Thyroid gland (tissue), 4 donors: ENCODE measurements at regions not wholly inside any gene's neighbourhood (a gene's known extent, or its start where the extent isn't known, plus 50 kb on each side); places are given as distances from the start of the nearest gene placed in this dataset.

ENCODE experiments used
- DNase-seq, 2 donors: peaks; one replicate each; pipeline ENCODE4 v3.0.0-alpha.2; 2019
- H3K27ac ChIP-seq, 3 donors: fragments of 200-600 bp; sonication (generic); 1 replicate in 2 of 3; 2 replicates in 1 of 3; pipeline ENCODE4 v1.5.1; 2016 to 2019; ENCODE audit warnings: mild to moderate bottlenecking in 1 of 3, moderate library complexity in 1 of 3
- H3K27me3 ChIP-seq: fragments of 200-600 bp; sonication (generic); one replicate; pipeline ENCODE4 v1.5.1; 2019
- H3K36me3 ChIP-seq, 2 donors: fragments of 200-600 bp; sonication (generic); one replicate each; pipeline ENCODE4 v1.5.1; 2016 to 2019
- H3K4me1 ChIP-seq, 2 donors: fragments of 200-600 bp; sonication (generic); one replicate each; pipeline ENCODE4 v1.5.1; 2017 to 2019
- H3K4me3 ChIP-seq, 3 donors: fragments of 200-600 bp; sonication (generic); replicated peaks in 1 of 3; 1 replicate in 2 of 3; 2 replicates in 1 of 3; pipeline ENCODE4 v1.5.1; 2016; ENCODE audit warnings: mild to moderate bottlenecking in 1 of 3
- H3K9me3 ChIP-seq: fragments of 200-600 bp; sonication (generic); one replicate; pipeline ENCODE4 v1.5.1; 2017
- POLR2A ChIP-seq, 2 donors: fragments of 450-650 bp; IDR thresholded peaks; one replicate each; pipeline ENCODE4 v1.6.1; 2017; ENCODE audit warnings: antibody characterized with exemption in 2 of 2, mild to moderate bottlenecking in 2 of 2, moderate library complexity in 1 of 2
- WGBS, 2 donors: methylation state at CpG; one replicate each; pipeline ENCODE4 v1.1.5; 2017; 5-methylcytosine and 5-hydroxymethylcytosine counted together
- intact Hi-C: fragments of 100-400 bp; cut with DNase I; formaldehyde crosslinking; loops from one replicate; pipeline ENCODE4 v1.15.1; 2023
- TF ChIP-seq, protein P1 (sequence below), 6 experiments: fragments of 200-600 bp in 3 of 6; fragments of 450-650 bp in 3 of 6; sonication (generic) in 3 of 6; IDR thresholded peaks; one replicate each; pipeline ENCODE4 v1.5.1; 2016 to 2019; ENCODE audit warnings: antibody characterized with exemption in 6 of 6, mild to moderate bottlenecking in 2 of 6, inconsistent platforms in 1 of 6, moderate library complexity in 1 of 6

- intact Hi-C loops = no loop called here
- TF ChIP-seq, protein P1, sequence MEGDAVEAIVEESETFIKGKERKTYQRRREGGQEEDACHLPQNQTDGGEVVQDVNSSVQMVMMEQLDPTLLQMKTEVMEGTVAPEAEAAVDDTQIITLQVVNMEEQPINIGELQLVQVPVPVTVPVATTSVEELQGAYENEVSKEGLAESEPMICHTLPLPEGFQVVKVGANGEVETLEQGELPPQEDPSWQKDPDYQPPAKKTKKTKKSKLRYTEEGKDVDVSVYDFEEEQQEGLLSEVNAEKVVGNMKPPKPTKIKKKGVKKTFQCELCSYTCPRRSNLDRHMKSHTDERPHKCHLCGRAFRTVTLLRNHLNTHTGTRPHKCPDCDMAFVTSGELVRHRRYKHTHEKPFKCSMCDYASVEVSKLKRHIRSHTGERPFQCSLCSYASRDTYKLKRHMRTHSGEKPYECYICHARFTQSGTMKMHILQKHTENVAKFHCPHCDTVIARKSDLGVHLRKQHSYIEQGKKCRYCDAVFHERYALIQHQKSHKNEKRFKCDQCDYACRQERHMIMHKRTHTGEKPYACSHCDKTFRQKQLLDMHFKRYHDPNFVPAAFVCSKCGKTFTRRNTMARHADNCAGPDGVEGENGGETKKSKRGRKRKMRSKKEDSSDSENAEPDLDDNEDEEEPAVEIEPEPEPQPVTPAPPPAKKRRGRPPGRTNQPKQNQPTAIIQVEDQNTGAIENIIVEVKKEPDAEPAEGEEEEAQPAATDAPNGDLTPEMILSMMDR (IDR thresholded peaks at IDR 0.05) = no peak
- TF ChIP-seq POLR2A (IDR thresholded peaks at IDR 0.05) = no peak
- Histone ChIP-seq H3K27ac (no peak overlapping the region), H3K36me3 (no peaks in the 10 kb centered on the region), H3K4me1 (no peaks in the 10 kb centered on the region), H3K4me3 (no peak overlapping the region), H3K9me3 (no peaks in the 10 kb centered on the region), H3K27me3 (no peaks in the 10 kb centered on the region)
- DNase-seq = no peak
- WGBS, 2 donors = 77 to 79% methylated on average over 1 of the region's 1 CpG
These were observed 108.1 kb downstream of the MAP3K21 start for GRCh38 chr1:233435622-233436021.

DNA sequence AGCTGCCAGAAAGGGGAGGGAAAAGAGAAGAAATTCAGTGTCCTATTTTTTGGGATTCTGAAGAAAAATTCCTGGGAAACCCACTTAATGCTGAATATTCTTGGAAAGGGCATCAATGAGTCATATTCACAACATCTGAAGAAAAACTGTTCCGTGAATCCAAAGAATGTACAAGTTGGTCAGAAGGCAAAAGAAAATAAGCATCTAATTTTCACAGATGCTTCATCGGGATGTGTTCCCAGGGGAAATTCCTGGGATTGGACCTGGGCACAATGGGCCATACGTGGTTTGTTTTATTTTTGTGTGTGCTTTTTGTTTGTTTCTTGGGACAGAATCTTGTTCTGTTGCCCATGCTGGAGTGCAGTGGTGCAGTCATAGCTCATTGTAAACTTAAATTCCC lies 112.2 kb downstream of the MAP3K21 start:
- H3K36me3 ChIP-seq = no peaks in the 10 kb centered on the region
- H3K4me3 ChIP-seq = no peak overlapping the region
- H3K27ac ChIP-seq = no peak overlapping the region
- intact Hi-C loops = loop anchor here (5.0 kb wide), 1 partner anchor 353 kb away; no protein-coding TSS in a partner anchor
- H3K9me3 ChIP-seq = no peaks in the 10 kb centered on the region
- H3K27me3 ChIP-seq = no peaks in the 10 kb centered on the region
- no peaks in the 10 kb centered on the region for H3K4me1 ChIP-seq
- no peak for TF ChIP-seq POLR2A (IDR thresholded peaks at IDR 0.05)
- TF ChIP-seq, protein P1 (IDR thresholded peaks at IDR 0.05) = no peak
- DNase-seq = no peak
- 72 to 85% methylated on average over 3 of the region's 3 CpGs for WGBS, 2 donors

DNA sequence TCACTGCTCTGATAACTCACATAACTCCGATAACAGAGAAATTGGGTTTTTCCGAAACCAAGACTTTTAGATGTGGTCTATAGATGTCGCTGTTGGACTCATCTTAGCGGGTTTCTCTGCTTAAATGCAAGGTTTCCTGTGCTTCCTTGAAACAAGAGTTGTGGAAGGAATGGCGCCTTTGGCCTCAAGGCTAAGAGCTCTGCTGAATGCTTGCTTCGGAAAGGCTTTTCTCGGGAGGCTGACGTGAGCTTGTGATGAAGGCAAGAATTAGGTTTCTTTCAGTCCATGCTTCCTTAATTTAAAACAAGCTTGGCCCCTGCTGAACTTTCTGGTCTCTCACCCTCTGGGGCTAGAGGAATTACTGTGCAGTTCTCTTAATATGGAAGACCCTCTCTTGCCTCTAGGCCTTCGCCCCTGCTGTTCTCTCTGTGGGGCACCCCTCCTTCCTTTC lies 113.5 kb downstream of the MAP3K21 start:
- Histone ChIP-seq H3K36me3 (no peaks in the 10 kb centered on the region), H3K9me3 (no peaks in the 10 kb centered on the region), H3K4me3 (no peak overlapping the region), H3K27ac (no peak overlapping the region), H3K4me1 (no peaks in the 10 kb centered on the region), H3K27me3 (no peaks in the 10 kb centered on the region)
- 13% methylated on average over 9 of the region's 9 CpGs for WGBS, 2 donors
- peak; percentile 8 for DNase-seq
- TF ChIP-seq, protein P1 (IDR thresholded peaks at IDR 0.05) = peak; percentile 15 to 73 (median 56)
- TF ChIP-seq POLR2A (IDR thresholded peaks at IDR 0.05) = no peak
- intact Hi-C loops = loop anchor here (5.0 kb wide), 1 partner anchor 351 kb away; no protein-coding TSS in a partner anchor

DNA sequence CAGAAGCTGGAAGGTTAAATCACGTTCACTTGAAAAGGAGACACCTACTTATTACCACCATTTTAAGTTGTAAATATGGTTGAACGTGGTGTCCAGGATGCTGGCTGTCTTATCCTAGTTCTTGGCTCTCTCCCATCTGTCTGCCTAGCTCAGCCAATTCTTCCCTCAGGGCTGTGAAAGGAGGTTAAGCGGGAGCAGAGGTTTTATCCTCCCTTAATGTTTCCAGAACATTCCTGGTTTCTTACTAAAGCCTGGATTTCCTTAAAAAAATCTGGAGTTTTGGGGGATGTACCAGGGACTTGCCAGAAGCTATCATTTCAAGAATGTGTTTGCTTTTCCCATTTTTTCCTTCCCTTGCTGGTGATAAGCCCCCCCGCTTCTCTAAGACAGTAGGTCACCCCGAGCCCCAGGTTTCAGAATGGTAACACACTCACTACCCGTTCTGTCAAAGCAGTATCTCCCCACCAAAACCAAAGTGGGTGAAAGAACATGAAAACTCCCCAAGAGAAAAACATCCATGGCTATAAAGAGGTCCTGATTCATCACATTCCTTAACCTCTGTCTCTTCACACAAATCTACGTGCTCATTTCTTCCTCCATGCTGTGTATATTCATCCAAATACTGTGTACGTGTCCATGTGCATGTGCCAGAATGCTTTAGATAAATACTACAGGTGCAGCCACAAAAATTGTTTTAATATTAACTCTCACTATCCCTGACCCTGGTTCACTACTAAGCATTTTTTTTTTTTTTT lies 114.7 kb downstream of the MAP3K21 start:
- WGBS, 2 donors = 83 to 84% methylated on average over 8 of the region's 8 CpGs
- intact Hi-C loops = loop anchor here (5.0 kb wide), 1 partner anchor 350 kb away; no protein-coding TSS in a partner anchor
- DNase-seq = no peak

More for the DNA sequence above, 114.7 kb downstream of the MAP3K21 start:
- no peaks in the 10 kb centered on the region for H3K4me1 ChIP-seq
- TF ChIP-seq POLR2A (IDR thresholded peaks at IDR 0.05) = no peak
- TF ChIP-seq, protein P1 (IDR thresholded peaks at IDR 0.05) = no peak
- H3K27ac ChIP-seq = no peak overlapping the region
- H3K9me3 ChIP-seq = no peaks in the 10 kb centered on the region
- H3K36me3 ChIP-seq = no peaks in the 10 kb centered on the region
- H3K4me3 ChIP-seq = no peak overlapping the region
- H3K27me3 ChIP-seq = no peaks in the 10 kb centered on the region
